ENCODE measurements at regions not wholly inside any gene's neighbourhood (a gene's known extent, or its start where the extent isn't known, plus 50 kb on each side); places are given as distances from the start of the nearest gene placed in this dataset.
"Not testable (repeated sequence)": the region's sequence is repeated elsewhere in the genome, so short reads cannot be mapped to it uniquely, and the experiment has no call there.

- DNase-seq: no peak
These were observed 102.7 kb upstream of the OR9Q1 start for GRCh38 chr11:57920971-57921370.

- DNase-seq: no peak
These were observed 91.6 kb upstream of the OR9Q1 start for GRCh38 chr11:57932105-57932504.

GRCh38 chr11:57935402-57936049 is 88.2 kb upstream of the OR9Q1 start:
- no peak for DNase-seq

GRCh38 chr11:57936050-57936418 is 87.6 kb upstream of the OR9Q1 start:
- DNase-seq: no peak

GRCh38 chr11:57937431-57937830 is 86.2 kb upstream of the OR9Q1 start:
- no peak for DNase-seq

GRCh38 chr11:57938351-57938750 is 85.3 kb upstream of the OR9Q1 start:
- DNase-seq: no peak

- no peak for DNase-seq
These were observed 83.5 kb upstream of the OR9Q1 start for GRCh38 chr11:57940044-57940756.

GRCh38 chr11:57941875-57942274 is 81.8 kb upstream of the OR9Q1 start:
- no peak for DNase-seq

GRCh38 chr11:57942808-57943207 is 80.9 kb upstream of the OR9Q1 start:
- DNase-seq: no peak

GRCh38 chr11:57943766-57944165 is 79.9 kb upstream of the OR9Q1 start:
- not testable (repeated sequence) for DNase-seq

GRCh38 chr11:57946628-57947027 is 77.1 kb upstream of the OR9Q1 start:
- no peak for DNase-seq

GRCh38 chr11:57964660-57965059 is 59.0 kb upstream of the OR9Q1 start:
- no peak for DNase-seq

- DNase-seq: no peak
These were observed 52.2 kb upstream of the OR9Q1 start for GRCh38 chr11:57971272-57972012.

- no peak for DNase-seq
These were observed 51.7 kb upstream of the OR9Q1 start for GRCh38 chr11:57972013-57972367.

Data from CD4-positive, alpha-beta T cell treated with Interleukin-4 for 4 hours (primary cell).